ENCODE measurements at regions not wholly inside any gene's neighbourhood (a gene's known extent, or its start where the extent isn't known, plus 50 kb on each side); places are given as distances from the start of the nearest gene placed in this dataset.

DNA sequence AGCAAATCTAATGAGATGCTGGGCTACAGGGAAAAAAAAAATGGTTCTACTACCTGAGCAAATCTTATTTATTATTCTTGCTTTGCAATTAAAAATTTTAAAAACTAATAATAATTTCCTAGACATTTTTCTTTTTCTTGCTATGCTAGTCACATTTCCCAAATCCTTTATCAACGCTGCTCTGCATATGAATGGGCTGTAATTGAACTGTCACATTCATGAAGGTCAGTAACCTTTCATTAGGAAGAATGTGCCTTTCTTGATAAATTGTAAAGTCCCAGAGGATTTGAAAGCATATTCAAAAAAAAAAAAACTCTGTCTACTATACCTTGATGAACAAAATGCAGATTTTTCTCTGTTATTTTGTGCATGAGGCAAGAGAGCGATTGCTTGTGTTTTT lies 538.7 kb upstream of the ID4 start:
- TF ChIP-seq, protein P1, sequence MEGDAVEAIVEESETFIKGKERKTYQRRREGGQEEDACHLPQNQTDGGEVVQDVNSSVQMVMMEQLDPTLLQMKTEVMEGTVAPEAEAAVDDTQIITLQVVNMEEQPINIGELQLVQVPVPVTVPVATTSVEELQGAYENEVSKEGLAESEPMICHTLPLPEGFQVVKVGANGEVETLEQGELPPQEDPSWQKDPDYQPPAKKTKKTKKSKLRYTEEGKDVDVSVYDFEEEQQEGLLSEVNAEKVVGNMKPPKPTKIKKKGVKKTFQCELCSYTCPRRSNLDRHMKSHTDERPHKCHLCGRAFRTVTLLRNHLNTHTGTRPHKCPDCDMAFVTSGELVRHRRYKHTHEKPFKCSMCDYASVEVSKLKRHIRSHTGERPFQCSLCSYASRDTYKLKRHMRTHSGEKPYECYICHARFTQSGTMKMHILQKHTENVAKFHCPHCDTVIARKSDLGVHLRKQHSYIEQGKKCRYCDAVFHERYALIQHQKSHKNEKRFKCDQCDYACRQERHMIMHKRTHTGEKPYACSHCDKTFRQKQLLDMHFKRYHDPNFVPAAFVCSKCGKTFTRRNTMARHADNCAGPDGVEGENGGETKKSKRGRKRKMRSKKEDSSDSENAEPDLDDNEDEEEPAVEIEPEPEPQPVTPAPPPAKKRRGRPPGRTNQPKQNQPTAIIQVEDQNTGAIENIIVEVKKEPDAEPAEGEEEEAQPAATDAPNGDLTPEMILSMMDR (IDR thresholded peaks at IDR 0.05), result no peak
- no peak for TF ChIP-seq POLR2A (IDR thresholded peaks at IDR 0.05; ENCODE audit: low read depth)

All from esophagus muscularis mucosa (tissue), 3 donors.